Activated B cell treated with CpG ODN at 0.5 μM for 24 hours (primary cell): ENCODE measurements at regions not wholly inside any gene's neighbourhood (a gene's known extent, or its start where the extent isn't known, plus 50 kb on each side); places are given as distances from the start of the nearest gene placed in this dataset.

ENCODE experiments used
- ATAC-seq: fragments of 200-7000 bp; cut with Tn5 transposase; one replicate; pipeline ENCODE4 v1.10.0; 2021; ENCODE audit warnings: low read depth, mild to moderate bottlenecking, moderate library complexity
- CTCF ChIA-PET: fragments of 350-600 bp; sonication (Branson Sonifier 250); formaldehyde crosslinking; loops from one replicate; lab custom pipeline; 2021; ENCODE audit warnings: antibody characterized with exemption; lab: Charles Lee
- POLR2A ChIA-PET: fragments of 350-600 bp; sonication (Branson Sonifier 250); formaldehyde crosslinking; loops from one replicate; lab custom pipeline; 2021; ENCODE audit warnings: antibody characterized with exemption; lab: Charles Lee
- DNase-seq: peaks from one replicate; pipeline ENCODE4 v3.0.0; 2022
- H3K27ac Mint-ChIP-seq: one replicate; pipeline ENCODE4 v1.8.0; 2020; ENCODE audit warnings: mixed read lengths
- H3K27me3 Mint-ChIP-seq: one replicate; pipeline ENCODE4 v1.8.0; 2021; ENCODE audit warnings: mixed read lengths
- H3K36me3 Mint-ChIP-seq: one replicate; pipeline ENCODE4 v1.8.0; 2021; ENCODE audit warnings: low read depth, mixed read lengths
- H3K4me1 Mint-ChIP-seq: one replicate; pipeline ENCODE4 v1.8.0; 2021; ENCODE audit warnings: mixed read lengths
- H3K4me3 Mint-ChIP-seq: one replicate; pipeline ENCODE4 v1.8.0; 2020; ENCODE audit warnings: mild to moderate bottlenecking, mixed read lengths
- H3K9me3 Mint-ChIP-seq: one replicate; pipeline ENCODE4 v1.8.0; 2020; ENCODE audit warnings: mixed read lengths
- intact Hi-C: fragments of 100-400 bp; cut with micrococcal nuclease; formaldehyde crosslinking; loops from one replicate; pipeline ENCODE4 v1.15.1; 2024
- TF ChIP-seq, protein P1 (sequence below): fragments of 200-600 bp; IDR thresholded peaks from one replicate; pipeline ENCODE4 v1.8.0; 2022; ENCODE audit warnings: antibody characterized with exemption, mild to moderate bottlenecking

DNA sequence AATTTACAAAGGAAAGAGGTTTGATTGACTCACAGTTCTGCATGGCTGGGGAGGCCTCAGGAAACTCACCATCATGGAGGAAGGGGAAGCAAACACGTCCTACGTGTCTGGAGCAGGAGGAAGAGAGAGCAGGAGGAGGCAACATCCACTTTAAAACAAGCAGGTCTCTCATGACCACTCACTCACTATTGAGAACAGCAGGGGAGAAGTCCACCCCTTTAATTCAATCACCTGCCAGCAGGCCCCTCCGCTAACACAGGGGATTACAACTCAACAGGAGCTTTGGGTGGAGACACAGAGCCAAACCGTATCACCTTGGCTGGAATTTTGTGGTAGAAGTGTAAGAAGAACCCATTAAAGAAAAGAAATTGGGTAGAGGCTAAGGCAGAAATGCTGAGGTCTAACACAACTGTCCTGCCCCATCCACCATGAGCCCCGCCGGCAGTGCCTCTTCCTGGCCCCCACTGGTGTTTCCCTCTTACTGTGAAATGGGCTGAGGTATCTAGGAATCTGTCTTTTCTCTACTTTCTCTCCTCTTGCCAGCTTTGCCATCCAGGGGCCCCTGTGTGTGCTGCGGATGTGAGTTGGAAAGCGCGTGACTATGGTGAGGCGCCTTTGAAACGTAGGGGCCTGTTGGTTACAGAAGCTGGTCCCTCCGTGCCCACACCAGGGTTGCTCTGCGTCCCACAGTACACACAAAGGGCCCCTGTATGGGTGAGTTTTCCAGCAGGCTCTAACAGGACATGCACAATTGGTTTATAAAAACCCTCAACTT, 108.0 kb upstream of the TMEM132D start:
- no peak for ATAC-seq
- H3K9me3 Mint-ChIP-seq, result no peaks in the 10 kb centered on the region
- H3K27me3 Mint-ChIP-seq, result peaks cover 6% of the 10 kb centered on the region
- ChIA-PET CTCF (no interaction called here), POLR2A (no interaction called here)
- H3K36me3 Mint-ChIP-seq, result no peaks in the 10 kb centered on the region
- no peaks in the 10 kb centered on the region for H3K4me1 Mint-ChIP-seq
- DNase-seq, result no peak
- H3K4me3 Mint-ChIP-seq, result no peak overlapping the region
- no peak overlapping the region for H3K27ac Mint-ChIP-seq
- TF ChIP-seq, protein P1, sequence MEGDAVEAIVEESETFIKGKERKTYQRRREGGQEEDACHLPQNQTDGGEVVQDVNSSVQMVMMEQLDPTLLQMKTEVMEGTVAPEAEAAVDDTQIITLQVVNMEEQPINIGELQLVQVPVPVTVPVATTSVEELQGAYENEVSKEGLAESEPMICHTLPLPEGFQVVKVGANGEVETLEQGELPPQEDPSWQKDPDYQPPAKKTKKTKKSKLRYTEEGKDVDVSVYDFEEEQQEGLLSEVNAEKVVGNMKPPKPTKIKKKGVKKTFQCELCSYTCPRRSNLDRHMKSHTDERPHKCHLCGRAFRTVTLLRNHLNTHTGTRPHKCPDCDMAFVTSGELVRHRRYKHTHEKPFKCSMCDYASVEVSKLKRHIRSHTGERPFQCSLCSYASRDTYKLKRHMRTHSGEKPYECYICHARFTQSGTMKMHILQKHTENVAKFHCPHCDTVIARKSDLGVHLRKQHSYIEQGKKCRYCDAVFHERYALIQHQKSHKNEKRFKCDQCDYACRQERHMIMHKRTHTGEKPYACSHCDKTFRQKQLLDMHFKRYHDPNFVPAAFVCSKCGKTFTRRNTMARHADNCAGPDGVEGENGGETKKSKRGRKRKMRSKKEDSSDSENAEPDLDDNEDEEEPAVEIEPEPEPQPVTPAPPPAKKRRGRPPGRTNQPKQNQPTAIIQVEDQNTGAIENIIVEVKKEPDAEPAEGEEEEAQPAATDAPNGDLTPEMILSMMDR, result no peak
- intact Hi-C loops, result loop anchor here (5.0 kb wide), 2 partner anchors 1229 to 1749 kb away; no protein-coding TSS in a partner anchor

DNA sequence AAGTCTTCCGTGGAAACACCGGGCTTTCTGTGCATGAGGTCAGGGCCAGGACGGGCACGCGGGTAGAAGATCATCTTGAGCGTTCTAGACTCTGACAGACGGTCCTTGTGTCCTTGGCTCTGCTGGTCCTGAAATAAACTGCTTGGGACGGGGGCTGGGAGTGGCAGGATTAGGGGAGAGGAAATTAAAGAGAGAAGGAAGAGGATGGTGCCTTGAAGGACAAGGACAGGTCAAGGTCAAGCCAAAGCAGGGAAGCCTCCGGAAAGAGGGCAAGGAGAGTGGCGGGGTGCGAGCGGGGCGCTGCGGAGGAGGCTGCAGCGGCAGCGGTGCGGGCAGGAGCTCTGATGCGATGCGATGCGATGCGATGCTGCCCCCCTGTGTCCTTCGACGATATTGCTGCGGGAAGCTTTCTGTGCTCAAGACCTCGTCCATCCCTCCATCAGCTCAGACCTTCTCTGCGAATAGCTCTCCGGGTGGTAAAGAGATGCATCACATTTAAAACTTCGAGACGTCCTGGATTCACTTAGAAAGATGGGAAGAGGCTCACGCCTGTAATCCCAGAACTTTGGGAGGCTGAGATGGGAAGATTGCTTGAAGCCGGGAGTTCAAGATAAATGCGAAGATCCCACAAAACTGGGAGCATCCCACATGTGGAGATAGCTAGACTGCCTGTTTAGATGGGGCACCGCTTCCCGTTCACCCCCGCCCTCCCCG, 110.1 kb upstream of the TMEM132D start:
- Mint-ChIP-seq H3K36me3 (no peaks in the 10 kb centered on the region), H3K27me3 (peaks cover 6% of the 10 kb centered on the region), H3K27ac (no peak overlapping the region), H3K9me3 (no peaks in the 10 kb centered on the region), H3K4me1 (no peaks in the 10 kb centered on the region), H3K4me3 (no peak overlapping the region)
- ChIA-PET CTCF (interaction anchor here (0.7 to 1.3 kb wide), 5 partner anchors 11 to 1755 kb away, joined by 3 to 15 read pairs (median 5); no protein-coding TSS in a partner anchor), POLR2A (no interaction called here)
- DNase-seq (no peak), ATAC-seq (no peak)
- TF ChIP-seq, protein P1, result no peak
- intact Hi-C loops, result loop anchor here (5.0 kb wide), 2 partner anchors 1232 to 1752 kb away; no protein-coding TSS in a partner anchor

DNA sequence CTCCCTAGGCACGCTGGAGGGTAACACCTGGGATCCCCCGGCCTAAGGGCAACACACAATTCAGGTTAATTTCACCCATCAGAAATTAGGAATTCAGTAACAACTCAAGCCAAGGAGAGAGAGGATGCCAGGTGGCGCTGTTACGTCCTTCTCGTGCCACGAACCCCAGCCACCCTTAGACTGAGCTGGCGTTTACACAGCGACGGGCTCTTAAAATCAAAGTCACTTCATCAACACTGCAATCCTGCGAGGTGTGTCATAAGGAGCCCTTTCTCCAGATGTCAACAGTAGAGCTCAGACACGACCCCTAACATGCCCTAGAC, 110.6 kb upstream of the TMEM132D start:
- TF ChIP-seq, protein P1, result no peak
- no peaks in the 10 kb centered on the region for H3K4me1 Mint-ChIP-seq
- H3K9me3 Mint-ChIP-seq, result no peaks in the 10 kb centered on the region
- H3K36me3 Mint-ChIP-seq, result no peaks in the 10 kb centered on the region
- POLR2A ChIA-PET, result no interaction called here
- intact Hi-C loops, result loop anchor here (5.0 kb wide), 2 partner anchors 1232 to 1752 kb away; no protein-coding TSS in a partner anchor
- no peak overlapping the region for H3K27ac Mint-ChIP-seq
- peaks cover 6% of the 10 kb centered on the region for H3K27me3 Mint-ChIP-seq
- no peak overlapping the region for H3K4me3 Mint-ChIP-seq
- CTCF ChIA-PET, result interaction anchor here (0.7 to 1.3 kb wide), 5 partner anchors 12 to 1755 kb away, joined by 3 to 15 read pairs (median 5); no protein-coding TSS in a partner anchor
- no peak for DNase-seq
- ATAC-seq, result no peak

DNA sequence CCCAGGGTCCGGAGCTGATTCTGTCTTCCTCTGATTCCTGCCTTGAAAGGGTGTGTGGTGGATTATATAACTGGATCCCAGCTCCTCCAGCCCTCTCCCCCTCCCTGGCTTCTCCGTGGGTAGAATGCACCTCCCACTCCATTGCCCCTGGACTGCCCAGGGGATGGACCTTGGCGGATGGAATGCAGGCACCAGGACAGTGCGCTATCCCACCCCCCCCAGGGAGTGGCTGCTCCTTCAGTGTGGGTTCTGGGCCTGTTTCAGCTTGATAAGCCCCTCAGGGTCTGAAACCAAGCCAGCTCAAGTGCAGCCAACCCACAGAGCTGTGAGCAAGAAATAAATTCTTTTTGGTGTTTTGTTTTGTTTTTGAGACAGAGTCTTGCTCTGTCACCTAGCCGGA, 112.4 kb upstream of the TMEM132D start:
- H3K27me3 Mint-ChIP-seq, result peaks cover 6% of the 10 kb centered on the region
- intact Hi-C loops, result no loop called here
- no peak overlapping the region for H3K27ac Mint-ChIP-seq
- ChIA-PET POLR2A (no interaction called here), CTCF (no interaction called here)
- no peaks in the 10 kb centered on the region for H3K36me3 Mint-ChIP-seq
- H3K4me3 Mint-ChIP-seq, result no peak overlapping the region
- no peaks in the 10 kb centered on the region for H3K4me1 Mint-ChIP-seq
- TF ChIP-seq, protein P1, result no peak
- H3K9me3 Mint-ChIP-seq, result no peaks in the 10 kb centered on the region
- DNase-seq (no peak), ATAC-seq (no peak)

DNA sequence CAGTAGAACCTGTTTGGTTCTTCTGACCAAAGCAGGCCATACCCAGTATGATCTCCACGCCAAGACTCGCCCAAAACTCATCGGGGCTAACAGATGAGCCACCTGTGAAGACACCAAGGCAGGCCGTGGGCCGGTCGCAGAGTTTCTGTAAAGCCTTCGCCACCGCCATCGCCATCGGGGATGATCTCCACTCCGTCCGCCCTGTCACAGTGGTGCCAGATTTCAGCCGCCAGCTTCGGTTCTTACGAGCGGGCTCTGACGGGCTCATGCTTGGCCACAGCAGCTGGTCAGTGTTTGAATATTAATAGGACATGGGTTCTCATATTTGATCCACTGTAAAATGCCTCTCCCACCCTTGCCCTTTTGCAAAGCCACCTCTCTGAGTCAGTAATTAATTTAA, 113.2 kb upstream of the TMEM132D start:
- ChIA-PET CTCF (no interaction called here), POLR2A (no interaction called here)
- TF ChIP-seq, protein P1, result no peak
- Mint-ChIP-seq H3K4me3 (no peak overlapping the region), H3K27me3 (peaks cover 6% of the 10 kb centered on the region), H3K27ac (no peak overlapping the region), H3K9me3 (no peaks in the 10 kb centered on the region), H3K36me3 (no peaks in the 10 kb centered on the region), H3K4me1 (no peaks in the 10 kb centered on the region)
- no peak for ATAC-seq
- no peak for DNase-seq
- intact Hi-C loops, result no loop called here
